Ascending aorta (tissue), 2 donors: ENCODE measurements at regions not wholly inside any gene's neighbourhood (a gene's known extent, or its start where the extent isn't known, plus 50 kb on each side); places are given as distances from the start of the nearest gene placed in this dataset.
"Not testable (repeated sequence)": the region's sequence is repeated elsewhere in the genome, so short reads cannot be mapped to it uniquely, and the experiment has no call there.

Source experiments
- DNase-seq, 2 donors: peaks; one replicate each; pipeline ENCODE4 v3.0.0-alpha.2; 2019; ENCODE audit warnings: low spot score in 2 of 2
- H3K27ac ChIP-seq, 2 donors: fragments of 200-600 bp; sonication (generic); one replicate each; pipeline ENCODE4 v1.5.1; 2016 to 2017; ENCODE audit warnings: mild to moderate bottlenecking in 1 of 2
- H3K27me3 ChIP-seq: fragments of 200-600 bp; sonication (generic); one replicate; pipeline ENCODE4 v1.5.1; 2017
- H3K36me3 ChIP-seq, 2 donors: fragments of 200-600 bp; sonication (generic); one replicate each; pipeline ENCODE4 v1.5.1; 2016
- H3K4me1 ChIP-seq, 2 donors: fragments of 200-600 bp; sonication (generic); one replicate each; pipeline ENCODE4 v1.5.1; 2016 to 2017; ENCODE audit warnings: mild to moderate bottlenecking in 1 of 2
- H3K4me3 ChIP-seq, 2 donors: fragments of 200-600 bp; sonication (generic); one replicate each; pipeline ENCODE4 v1.5.1; 2016 to 2017; ENCODE audit warnings: mild to moderate bottlenecking in 1 of 2
- H3K9me3 ChIP-seq, 2 donors: fragments of 200-600 bp; sonication (generic); one replicate each; pipeline ENCODE4 v1.5.1; 2016
- CTCF ChIP-seq, 3 experiments: fragments of 200-600 bp in 2 of 3; fragments of 450-650 bp in 1 of 3; sonication (generic) in 2 of 3; IDR thresholded peaks; one replicate each; pipeline ENCODE4 v1.5.1; 2016 to 2019; ENCODE audit warnings: antibody characterized with exemption in 3 of 3, mild to moderate bottlenecking in 1 of 3, moderate library complexity in 1 of 3
- intact Hi-C: fragments of 100-400 bp; cut with DNase I; formaldehyde crosslinking; loops from one replicate; pipeline ENCODE4 v1.15.1; 2023

- Histone ChIP-seq H3K4me1 (peaks cover 0 to 16% of the 10 kb centered on the region in 2 donors), H3K9me3 (no peaks in the 10 kb centered on the region), H3K27me3 (no peaks in the 10 kb centered on the region), H3K4me3 (no peak overlapping the region), H3K36me3 (no peaks in the 10 kb centered on the region), H3K27ac (peak overlapping the region; percentile 25 to 69)
- no peak for TF ChIP-seq CTCF (IDR thresholded peaks at IDR 0.05)
- intact Hi-C loops = no loop called here
- no peak for DNase-seq
Observed at GRCh38 chr6:140731741-140732140, 1357.3 kb upstream of the CITED2 start.

- H3K36me3 ChIP-seq = no peaks in the 10 kb centered on the region
Observed at GRCh38 chr6:140729521-140729920, 1355.1 kb upstream of the CITED2 start.

GRCh38 chr6:140718021-140718420 is 1343.6 kb upstream of the CITED2 start:
- DNase-seq = no peak
- Histone ChIP-seq H3K27me3 (no peaks in the 10 kb centered on the region), H3K36me3 (no peaks in the 10 kb centered on the region), H3K9me3 (peaks cover 0 to 15% of the 10 kb centered on the region in 2 donors), H3K27ac (no peak overlapping the region), H3K4me1 (no peaks in the 10 kb centered on the region), H3K4me3 (no peak overlapping the region)
- intact Hi-C loops = no loop called here
- no peak for TF ChIP-seq CTCF (IDR thresholded peaks at IDR 0.05)

More at GRCh38 chr6:140729521-140729920, 1355.1 kb upstream of the CITED2 start:
- intact Hi-C loops = no loop called here
- no peaks in the 10 kb centered on the region for H3K27me3 ChIP-seq
- no peak overlapping the region for H3K4me3 ChIP-seq
- no peaks in the 10 kb centered on the region for H3K9me3 ChIP-seq
- no peak for DNase-seq
- no peak for TF ChIP-seq CTCF (IDR thresholded peaks at IDR 0.05)
- H3K4me1 ChIP-seq = peaks cover 0 to 13% of the 10 kb centered on the region in 2 donors
- no peak overlapping the region for H3K27ac ChIP-seq

- Histone ChIP-seq H3K9me3 (peaks cover 0 to 15% of the 10 kb centered on the region in 2 donors), H3K4me3 (no peak overlapping the region), H3K36me3 (no peaks in the 10 kb centered on the region), H3K27me3 (no peaks in the 10 kb centered on the region), H3K27ac (no peak overlapping the region), H3K4me1 (no peaks in the 10 kb centered on the region)
- intact Hi-C loops = no loop called here
- DNase-seq = no peak
- no peak for TF ChIP-seq CTCF (IDR thresholded peaks at IDR 0.05)
Observed at GRCh38 chr6:140713495-140713894, 1339.0 kb upstream of the CITED2 start.

GRCh38 chr6:140711019-140711613 is 1336.7 kb upstream of the CITED2 start:
- no peak overlapping the region for H3K27ac ChIP-seq
- no peaks in the 10 kb centered on the region for H3K36me3 ChIP-seq
- H3K9me3 ChIP-seq = peaks cover 0 to 8% of the 10 kb centered on the region in 2 donors
- no peak for DNase-seq
- no peaks in the 10 kb centered on the region for H3K4me1 ChIP-seq
- no peak for TF ChIP-seq CTCF (IDR thresholded peaks at IDR 0.05)
- intact Hi-C loops = no loop called here
- no peak overlapping the region for H3K4me3 ChIP-seq
- H3K27me3 ChIP-seq = no peaks in the 10 kb centered on the region

GRCh38 chr6:140708441-140708840 is 1334.0 kb upstream of the CITED2 start:
- H3K27me3 ChIP-seq = no peaks in the 10 kb centered on the region
- no peak for TF ChIP-seq CTCF (IDR thresholded peaks at IDR 0.05)

GRCh38 chr6:140704008-140704407 is 1329.6 kb upstream of the CITED2 start:
- DNase-seq, H3K4me3 ChIP-seq, H3K36me3 ChIP-seq, H3K4me1 ChIP-seq, H3K27ac ChIP-seq, H3K27me3 ChIP-seq, intact Hi-C loops: not testable (repeated sequence)
- peaks cover 0 to 14% of the 10 kb centered on the region in 2 donors for H3K9me3 ChIP-seq

More at GRCh38 chr6:140708441-140708840, 1334.0 kb upstream of the CITED2 start:
- H3K4me1 ChIP-seq = no peaks in the 10 kb centered on the region
- no peak for DNase-seq
- intact Hi-C loops = no loop called here
- peaks cover 0 to 14% of the 10 kb centered on the region in 2 donors for H3K9me3 ChIP-seq
- no peak overlapping the region for H3K27ac ChIP-seq
- no peaks in the 10 kb centered on the region for H3K36me3 ChIP-seq
- H3K4me3 ChIP-seq = no peak overlapping the region
